ENCODE measurements at regions not wholly inside any gene's neighbourhood (a gene's known extent, or its start where the extent isn't known, plus 50 kb on each side); places are given as distances from the start of the nearest gene placed in this dataset.

- no peak for TF ChIP-seq CTCF (IDR thresholded peaks at IDR 0.05; ENCODE audit: low read depth, low read length)
- no peak for TF ChIP-seq EZH2phosphoT487 (IDR thresholded peaks at IDR 0.05; ENCODE audit: low read depth)
- no peaks in the 10 kb centered on the region for H3K27me3 ChIP-seq (ENCODE audit: low read depth, low read length)
Observed at GRCh38 chr10:130546841-130547240, 410.6 kb downstream of the GLRX3 start.

GRCh38 chr10:130547368-130547767, 411.2 kb downstream of the GLRX3 start:
- no peak overlapping the region for H3K27ac ChIP-seq (ENCODE audit: low read length)
- no peak overlapping the region for H3K4me3 ChIP-seq (ENCODE audit: low read length)
- no peaks in the 10 kb centered on the region for H3K79me2 ChIP-seq (ENCODE audit: low read length)
- no peaks in the 10 kb centered on the region for H3K36me3 ChIP-seq (replicated peaks; ENCODE audit: low read depth, low read length)
- no peak overlapping the region for H3K9ac ChIP-seq (ENCODE audit: low read length)
- H3K4me2 ChIP-seq (ENCODE audit: low read length) = no peak overlapping the region
- no peaks in the 10 kb centered on the region for H3K9me3 ChIP-seq (ENCODE audit: insufficient read depth, low read length)
- H3K27me3 ChIP-seq (ENCODE audit: low read depth, low read length) = no peaks in the 10 kb centered on the region
- H3K4me1 ChIP-seq (ENCODE audit: low read length) = no peaks in the 10 kb centered on the region
- H2AFZ ChIP-seq (ENCODE audit: low read depth, low read length) = no peak overlapping the region
- TF ChIP-seq CTCF (IDR thresholded peaks at IDR 0.05; ENCODE audit: low read depth, low read length) (no peak), EZH2phosphoT487 (IDR thresholded peaks at IDR 0.05; ENCODE audit: low read depth) (no peak)
- H4K20me1 ChIP-seq (ENCODE audit: insufficient read depth, low read length) = no peaks in the 10 kb centered on the region

More at GRCh38 chr10:130546841-130547240, 410.6 kb downstream of the GLRX3 start:
- no peak overlapping the region for H2AFZ ChIP-seq (ENCODE audit: low read depth, low read length)
- no peaks in the 10 kb centered on the region for H3K79me2 ChIP-seq (ENCODE audit: low read length)
- H3K9me3 ChIP-seq (ENCODE audit: insufficient read depth, low read length) = no peaks in the 10 kb centered on the region
- no peaks in the 10 kb centered on the region for H3K36me3 ChIP-seq (replicated peaks; ENCODE audit: low read depth, low read length)
- no peak overlapping the region for H3K4me2 ChIP-seq (ENCODE audit: low read length)
- H4K20me1 ChIP-seq (ENCODE audit: insufficient read depth, low read length) = no peaks in the 10 kb centered on the region
- no peak overlapping the region for H3K27ac ChIP-seq (ENCODE audit: low read length)
- H3K4me1 ChIP-seq (ENCODE audit: low read length) = no peaks in the 10 kb centered on the region
- H3K9ac ChIP-seq (ENCODE audit: low read length) = no peak overlapping the region
- H3K4me3 ChIP-seq (ENCODE audit: low read length) = no peak overlapping the region

- Histone ChIP-seq H3K4me1 (ENCODE audit: low read length) (no peaks in the 10 kb centered on the region), H3K9ac (ENCODE audit: low read length) (no peak overlapping the region), H3K27ac (ENCODE audit: low read length) (no peak overlapping the region), H3K36me3 (replicated peaks; ENCODE audit: low read depth, low read length) (no peaks in the 10 kb centered on the region), H3K79me2 (ENCODE audit: low read length) (no peaks in the 10 kb centered on the region), H4K20me1 (ENCODE audit: insufficient read depth, low read length) (no peaks in the 10 kb centered on the region), H2AFZ (ENCODE audit: low read depth, low read length) (no peak overlapping the region), H3K27me3 (ENCODE audit: low read depth, low read length) (no peaks in the 10 kb centered on the region), H3K4me2 (ENCODE audit: low read length) (no peak overlapping the region), H3K4me3 (ENCODE audit: low read length) (no peak overlapping the region), H3K9me3 (ENCODE audit: insufficient read depth, low read length) (no peaks in the 10 kb centered on the region)
- TF ChIP-seq EZH2phosphoT487 (IDR thresholded peaks at IDR 0.05; ENCODE audit: low read depth) (no peak), CTCF (IDR thresholded peaks at IDR 0.05; ENCODE audit: low read depth, low read length) (no peak)
Observed at GRCh38 chr10:130550952-130551674, 414.9 kb downstream of the GLRX3 start.

GRCh38 chr10:130551676-130552075, 415.5 kb downstream of the GLRX3 start:
- Histone ChIP-seq H3K27ac (ENCODE audit: low read length) (no peak overlapping the region), H3K36me3 (replicated peaks; ENCODE audit: low read depth, low read length) (no peaks in the 10 kb centered on the region), H4K20me1 (ENCODE audit: insufficient read depth, low read length) (no peaks in the 10 kb centered on the region), H3K4me1 (ENCODE audit: low read length) (no peaks in the 10 kb centered on the region), H2AFZ (ENCODE audit: low read depth, low read length) (no peak overlapping the region), H3K27me3 (ENCODE audit: low read depth, low read length) (no peaks in the 10 kb centered on the region), H3K4me2 (ENCODE audit: low read length) (no peak overlapping the region), H3K9ac (ENCODE audit: low read length) (no peak overlapping the region), H3K79me2 (ENCODE audit: low read length) (no peaks in the 10 kb centered on the region), H3K9me3 (ENCODE audit: insufficient read depth, low read length) (no peaks in the 10 kb centered on the region), H3K4me3 (ENCODE audit: low read length) (no peak overlapping the region)
- TF ChIP-seq CTCF (IDR thresholded peaks at IDR 0.05; ENCODE audit: low read depth, low read length) = no peak
- TF ChIP-seq EZH2phosphoT487 (IDR thresholded peaks at IDR 0.05; ENCODE audit: low read depth) = no peak

All from OCI-LY3 (cell line).